Adrenal gland (tissue), 5 donors: ENCODE measurements at regions not wholly inside any gene's neighbourhood (a gene's known extent, or its start where the extent isn't known, plus 50 kb on each side); places are given as distances from the start of the nearest gene placed in this dataset.

Source experiments
- CTCF ChIP-seq, 6 experiments: fragments of 450-650 bp in 4 of 6; fragments of 200-600 bp in 2 of 6; sonication (generic) in 1 of 6; IDR thresholded peaks; 1 replicate in 5 of 6; 2 replicates in 1 of 6; pipeline versions ENCODE4 v1.5.1 to v1.8.0; 2016 to 2021; ENCODE audit warnings: antibody characterized with exemption in 6 of 6, mild to moderate bottlenecking in 2 of 6, moderate library complexity in 1 of 6
- POLR2A ChIP-seq, 2 donors: fragments of 450-650 bp; IDR thresholded peaks; one replicate each; pipeline ENCODE4 v1.6.1; 2017; ENCODE audit warnings: antibody characterized with exemption in 2 of 2, mild to moderate bottlenecking in 2 of 2, moderate library complexity in 1 of 2
- donor health status: DM: no; HTN: no; CAD: no.

GRCh38 chr13:74682746-74683145 lies 548.5 kb upstream of the KLF12 start:
- TF ChIP-seq CTCF (IDR thresholded peaks at IDR 0.05) (no peak), POLR2A (IDR thresholded peaks at IDR 0.05) (no peak)
